ENCODE measurements at regions not wholly inside any gene's neighbourhood (a gene's known extent, or its start where the extent isn't known, plus 50 kb on each side); places are given as distances from the start of the nearest gene placed in this dataset.

- DNase-seq (no peak), ATAC-seq (no peak)
Observed at GRCh38 chr13:88085036-88085435, 413.9 kb downstream of the SLITRK5 start.

- DNase-seq = no peak
Observed at GRCh38 chr13:88086577-88086976, 415.4 kb downstream of the SLITRK5 start.

GRCh38 chr13:88097541-88097940 lies 426.4 kb downstream of the SLITRK5 start:
- DNase-seq = no peak
- no peak for ATAC-seq

More at GRCh38 chr13:88086577-88086976, 415.4 kb downstream of the SLITRK5 start:
- no peak for ATAC-seq

- no peak for ATAC-seq
- DNase-seq = no peak
Observed at GRCh38 chr13:88103824-88104223, 432.7 kb downstream of the SLITRK5 start.

GRCh38 chr13:88104576-88104975 lies 433.4 kb downstream of the SLITRK5 start:
- no peak for ATAC-seq
- no peak for DNase-seq

DNA sequence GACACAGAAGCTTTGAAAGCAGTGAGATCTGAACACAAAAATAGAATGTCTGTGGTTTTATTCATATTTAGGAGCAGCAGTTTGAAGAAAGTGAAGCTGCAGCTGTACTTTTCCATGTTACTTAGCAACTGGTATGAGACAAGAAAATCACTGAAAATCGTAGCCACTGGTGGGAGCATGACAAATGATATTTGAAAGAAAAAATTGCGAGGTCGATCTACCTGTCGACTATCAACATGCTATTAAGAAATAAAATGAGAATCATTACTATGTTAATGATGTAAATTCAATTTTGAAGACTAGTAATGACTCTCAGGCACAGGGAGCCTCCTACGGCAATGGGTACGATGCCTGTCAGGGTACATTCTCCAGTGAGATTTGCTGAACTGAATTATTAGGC lies 436.4 kb downstream of the SLITRK5 start:
- no peak for DNase-seq
- ATAC-seq = no peak

- no peak for DNase-seq
- ATAC-seq = no peak
Observed at GRCh38 chr13:88112526-88112925, 441.4 kb downstream of the SLITRK5 start.

GRCh38 chr13:88115976-88116375 lies 444.8 kb downstream of the SLITRK5 start:
- no peak for ATAC-seq
- no peak for DNase-seq

DNA sequence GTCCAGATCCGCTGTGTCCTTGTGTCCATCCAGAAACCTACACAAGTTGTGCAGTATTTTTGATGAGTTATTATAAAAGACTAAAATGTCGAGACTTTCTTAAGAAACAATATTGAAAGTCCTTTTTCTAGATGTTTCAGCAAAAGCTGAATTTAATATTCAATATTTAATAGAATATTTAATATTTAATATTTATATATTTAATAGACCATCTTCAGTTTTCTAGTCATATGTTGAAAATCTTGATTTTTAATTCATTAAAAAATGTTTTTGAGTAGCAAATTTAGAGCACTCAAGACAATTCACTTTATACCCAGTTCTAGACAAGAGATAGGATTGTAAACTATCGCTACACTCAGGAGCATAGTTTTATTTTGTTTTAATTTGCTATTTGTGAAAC lies 447.8 kb downstream of the SLITRK5 start:
- ATAC-seq (no peak), DNase-seq (no peak)

DNA sequence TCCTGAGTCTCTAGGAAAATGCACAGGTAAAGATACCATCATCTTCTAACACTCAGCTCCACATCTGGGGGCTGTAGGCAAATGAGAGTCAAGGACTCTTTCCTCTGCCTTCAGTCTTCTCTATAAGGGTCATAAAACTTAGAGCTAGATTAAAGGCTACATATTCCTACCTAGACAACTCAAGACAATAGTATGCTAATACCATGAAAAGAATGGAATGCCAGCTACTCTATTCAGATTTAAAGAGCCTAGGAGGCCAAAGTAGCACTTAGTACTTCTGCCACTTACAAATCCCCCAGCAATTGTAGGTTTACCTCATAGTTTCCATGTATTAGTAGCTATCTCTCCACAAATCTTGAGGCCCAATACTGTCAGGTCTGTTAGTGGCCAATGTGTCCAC lies 453.0 kb downstream of the SLITRK5 start:
- no peak for ATAC-seq
- no peak for DNase-seq

DNA sequence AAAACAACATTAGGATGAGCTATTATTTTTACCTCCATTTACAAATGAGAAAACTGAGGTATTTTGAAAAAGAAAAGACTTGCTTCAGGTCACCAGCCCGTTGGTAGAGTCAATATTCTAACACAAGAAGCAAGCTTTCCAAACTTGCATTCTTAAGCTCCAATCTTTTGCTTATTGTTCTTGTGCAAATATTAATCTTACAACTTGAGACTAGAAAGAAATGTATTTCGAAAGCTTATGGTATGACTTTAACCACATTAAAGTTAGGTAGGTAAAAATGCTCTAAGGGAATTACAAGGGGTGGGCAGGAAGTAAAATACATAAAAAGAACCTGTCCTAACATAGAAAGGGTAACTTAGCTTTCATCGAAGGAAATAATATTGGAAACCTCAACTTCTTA lies 453.9 kb downstream of the SLITRK5 start:
- DNase-seq = no peak
- no peak for ATAC-seq

DNA sequence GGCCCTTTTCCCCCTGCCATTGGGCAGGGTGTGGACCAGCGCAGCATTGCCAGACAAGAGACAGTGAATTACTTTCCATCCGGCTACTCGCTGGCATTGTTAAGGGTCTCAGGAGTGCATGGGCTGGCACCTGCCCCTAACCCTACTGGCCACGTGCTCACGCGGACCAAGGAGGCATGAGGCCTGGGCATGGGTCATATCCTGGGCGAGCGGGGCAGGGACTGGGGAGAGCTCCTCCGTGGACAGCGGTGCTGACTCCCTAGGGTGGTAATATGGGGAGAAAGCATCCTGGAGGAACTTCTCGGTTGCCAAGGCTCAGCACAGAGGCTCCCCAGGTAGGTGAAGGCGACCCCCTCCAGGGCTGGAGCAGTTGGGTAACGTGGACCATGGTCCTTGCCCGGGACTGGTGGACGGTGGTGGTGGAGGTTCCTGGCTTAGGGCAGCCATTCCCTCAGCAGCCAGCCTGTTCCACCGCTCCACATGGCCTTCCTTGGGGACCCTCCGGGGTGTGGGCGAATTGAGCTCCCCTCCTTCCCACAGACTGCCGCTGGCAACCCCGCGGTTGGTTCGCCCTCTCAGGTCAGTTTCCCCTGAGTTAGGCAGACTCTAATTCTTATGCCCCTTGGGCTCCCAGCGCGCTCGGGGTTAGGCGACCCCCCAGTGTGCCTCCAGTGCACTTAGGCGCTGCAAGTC lies 465.1 kb downstream of the SLITRK5 start:
- DNase-seq = no peak
- no peak for ATAC-seq

GRCh38 chr13:88142653-88143052 lies 471.5 kb downstream of the SLITRK5 start:
- ATAC-seq (no peak), DNase-seq (no peak)

DNA sequence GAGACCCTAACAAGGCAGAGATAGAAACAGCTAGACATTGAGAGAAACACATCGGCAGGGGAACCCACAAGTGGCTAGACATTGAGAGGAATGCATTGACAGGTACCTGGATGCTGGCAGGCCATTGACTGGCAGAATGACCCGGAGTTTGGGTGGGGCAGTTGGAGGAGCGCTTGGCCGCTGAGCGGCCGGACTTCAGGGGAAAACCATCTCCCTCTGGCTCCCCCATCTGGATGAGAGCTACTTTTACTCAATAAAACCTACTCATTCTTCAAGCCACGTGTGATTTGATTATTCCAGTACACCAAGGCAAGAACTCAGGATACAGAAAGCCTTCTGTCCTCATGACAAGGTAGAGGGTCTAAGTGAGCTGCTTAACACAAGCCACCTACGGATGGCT lies 473.4 kb downstream of the SLITRK5 start:
- ATAC-seq (no peak), DNase-seq (no peak)

DNA sequence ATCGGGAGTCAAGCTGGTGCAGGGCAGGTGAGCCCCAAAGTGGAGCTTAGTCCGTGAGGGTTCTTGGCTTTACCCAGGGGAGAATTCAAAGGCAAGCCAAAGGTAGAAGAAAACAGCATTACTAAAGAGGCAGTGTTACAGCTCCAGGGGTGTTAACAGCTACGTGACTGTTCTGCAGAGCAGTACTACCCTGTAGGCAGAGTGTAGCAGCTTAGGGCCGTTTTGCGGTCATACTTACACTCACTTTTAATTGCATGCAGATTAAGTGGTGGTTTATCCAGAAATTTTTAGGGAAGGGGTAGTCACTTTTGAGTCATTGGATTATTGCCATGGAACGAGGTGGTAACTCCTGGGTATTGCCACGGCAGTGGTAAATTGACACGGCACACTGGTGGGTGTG lies 482.2 kb downstream of the SLITRK5 start:
- DNase-seq = no peak

GRCh38 chr13:88154001-88154400 lies 482.8 kb downstream of the SLITRK5 start:
- no peak for DNase-seq
- no peak for ATAC-seq

More for the DNA sequence above, 482.2 kb downstream of the SLITRK5 start:
- ATAC-seq = no peak

GRCh38 chr13:88162076-88162702 lies 491.0 kb downstream of the SLITRK5 start:
- ATAC-seq (no peak), DNase-seq (no peak)

DNA sequence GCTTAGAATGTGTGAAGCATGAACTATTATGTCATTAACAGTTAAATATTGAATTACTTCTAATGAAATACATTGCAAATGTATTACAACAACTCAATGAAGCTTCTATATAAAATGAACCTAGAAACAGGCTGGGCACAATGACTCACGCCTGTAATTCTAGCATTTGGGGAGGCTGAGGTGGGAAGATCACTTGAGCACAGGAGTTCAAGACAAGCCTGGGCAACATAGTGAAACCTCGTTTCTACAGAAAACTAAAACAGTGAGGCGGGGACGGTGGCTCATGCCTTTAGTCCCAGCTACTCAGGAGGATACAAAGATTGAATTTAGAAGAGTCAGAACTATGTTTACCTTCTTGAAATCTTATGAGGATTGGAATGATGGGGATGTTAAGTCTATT lies 505.1 kb downstream of the SLITRK5 start:
- DNase-seq = no peak
- ATAC-seq = no peak

GRCh38 chr13:88183440-88183839 lies 512.3 kb downstream of the SLITRK5 start:
- DNase-seq (no peak), ATAC-seq (no peak)

- no peak for ATAC-seq
- DNase-seq = no peak
Observed at GRCh38 chr13:88188986-88189385, 517.8 kb downstream of the SLITRK5 start.

GRCh38 chr13:88189728-88190127 lies 518.6 kb downstream of the SLITRK5 start:
- no peak for ATAC-seq
- no peak for DNase-seq

DNA sequence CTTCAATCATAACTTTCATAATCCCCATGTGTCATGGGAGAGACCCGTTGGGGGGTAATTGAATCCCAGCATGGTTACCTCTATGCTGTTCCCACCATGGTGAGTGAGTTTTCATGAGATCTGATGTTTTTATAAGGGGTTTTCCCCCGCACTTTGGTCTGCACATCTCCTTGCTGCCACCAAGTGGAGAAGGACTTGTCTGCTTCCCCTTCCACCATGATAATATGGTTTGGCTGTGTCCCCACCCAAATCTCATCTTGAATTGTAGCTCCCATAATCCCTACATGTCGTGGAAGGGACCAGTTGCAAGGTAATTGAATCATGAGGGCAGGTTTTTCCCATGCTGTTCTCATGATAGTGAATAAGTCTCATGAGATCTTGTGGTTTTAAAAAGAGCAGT lies 524.9 kb downstream of the SLITRK5 start:
- ATAC-seq (no peak), DNase-seq (no peak)

- ATAC-seq = no peak
- DNase-seq = no peak
Observed at GRCh38 chr13:88217372-88217771, 546.2 kb downstream of the SLITRK5 start.

- ATAC-seq (no peak), DNase-seq (no peak)
Observed at GRCh38 chr13:88217883-88218282, 546.7 kb downstream of the SLITRK5 start.

Measured in stimulated activated naive CD8-positive, alpha-beta T cell treated with anti-CD3 and anti-CD28 coated beads, Interleukin-15, Interleukin-2, amounts not matched to agents 100 U/mL and 50 U/mL, for 24 hours (primary cell).